CD4-positive, alpha-beta T cell (primary cell): ENCODE measurements at regions not wholly inside any gene's neighbourhood (a gene's known extent, or its start where the extent isn't known, plus 50 kb on each side); places are given as distances from the start of the nearest gene placed in this dataset.

Source experiments
- ATAC-seq: fragments of 200-7000 bp; cut with Tn5 transposase; one replicate; pipeline ENCODE4 v1.10.0; 2022; ENCODE audit warnings: mild to moderate bottlenecking; ENCODE audit not compliant: poor library complexity
- CTCF ChIA-PET: fragments of 350-600 bp; sonication (Branson Sonifier 250); formaldehyde crosslinking; loops from one replicate; lab custom pipeline; 2021; ENCODE audit warnings: antibody characterized with exemption, inconsistent platforms; lab: Charles Lee
- POLR2A ChIA-PET: fragments of 350-600 bp; sonication (Branson Sonifier 250); formaldehyde crosslinking; loops from one replicate; lab custom pipeline; 2021; ENCODE audit warnings: antibody characterized with exemption, inconsistent platforms; lab: Charles Lee
- DNase-seq, 14 experiments: peaks; one replicate each; pipeline ENCODE4 v3.0.0-alpha.2; 2013 to 2020; ENCODE audit warnings: mixed read lengths in 2 of 14
- H3K27ac ChIP-seq, 2 donors: one replicate each; pipeline versions ENCODE4 v1.5.1 to v1.7.0; 2013; ENCODE audit warnings: low read length in 2 of 2, low read depth in 1 of 2, mild to moderate bottlenecking in 1 of 2
- H3K27me3 ChIP-seq, 2 experiments: 1 replicate in 1 of 2; 2 replicates in 1 of 2; pipeline versions ENCODE4 v1.6.1 to v1.7.0; 2013; ENCODE audit warnings: low read length in 2 of 2, control low read depth in 1 of 2, mild to moderate bottlenecking in 1 of 2, moderate library complexity in 1 of 2; ENCODE audit not compliant: insufficient read depth in 2 of 2, control insufficient read depth in 1 of 2
- H3K36me3 ChIP-seq: one replicate; pipeline ENCODE4 v1.6.1; 2013; ENCODE audit warnings: low read length, control low read depth; ENCODE audit not compliant: insufficient read depth
- H3K4me1 ChIP-seq: one replicate; pipeline ENCODE4 v1.6.1; 2013; ENCODE audit warnings: low read length, control low read depth; ENCODE audit not compliant: insufficient read depth
- H3K4me3 ChIP-seq: one replicate; pipeline ENCODE4 v1.5.1; 2013; ENCODE audit warnings: mild to moderate bottlenecking, low read length, moderate library complexity
- H3K9me3 ChIP-seq, 2 experiments: 1 replicate in 1 of 2; 2 replicates in 1 of 2; pipeline versions ENCODE4 v1.6.1 to v1.7.0; 2013; ENCODE audit warnings: low read length in 2 of 2, mild to moderate bottlenecking in 2 of 2, control low read depth in 1 of 2, moderate library complexity in 1 of 2; ENCODE audit not compliant: control insufficient read depth in 1 of 2, insufficient read depth in 1 of 2
- H3K27ac Mint-ChIP-seq: one replicate; pipeline ENCODE4 v1.8.0; 2020; ENCODE audit warnings: mixed read lengths
- H3K27me3 Mint-ChIP-seq: one replicate; pipeline ENCODE4 v1.8.0; 2021; ENCODE audit warnings: mixed read lengths
- H3K36me3 Mint-ChIP-seq: one replicate; pipeline ENCODE4 v1.8.0; 2021; ENCODE audit warnings: low read depth, mixed read lengths
- H3K4me1 Mint-ChIP-seq: one replicate; pipeline ENCODE4 v1.8.0; 2021; ENCODE audit warnings: low read depth, mixed read lengths
- H3K4me3 Mint-ChIP-seq: one replicate; pipeline ENCODE4 v1.8.0; 2020; ENCODE audit warnings: mild to moderate bottlenecking, mixed read lengths
- H3K9me3 Mint-ChIP-seq: one replicate; pipeline ENCODE4 v1.8.0; 2020; ENCODE audit warnings: mixed read lengths
- CTCF ChIP-seq: fragments of 200-600 bp; IDR thresholded peaks from one replicate; pipeline ENCODE4 v1.8.0; 2022; ENCODE audit warnings: antibody characterized with exemption, mild to moderate bottlenecking
- intact Hi-C, 2 experiments: fragments of 100-400 bp; cut with DNase I in 1 of 2; cut with micrococcal nuclease in 1 of 2; formaldehyde crosslinking; loops; one replicate each; pipeline versions ENCODE4 v1.15.1 to v1.9.0; 2023 to 2025; cut with DNase I, micrococcal nuclease

- no peak for TF ChIP-seq CTCF
- ChIA-PET CTCF (no interaction called here), POLR2A (no interaction called here)
- no peaks in the 10 kb centered on the region for H3K4me1 Mint-ChIP-seq
- no peaks in the 10 kb centered on the region for H3K9me3 Mint-ChIP-seq
- Histone ChIP-seq H3K4me3 (no peak overlapping the region), H3K9me3 (peaks cover 0 to 51% of the 10 kb centered on the region in 2 experiments), H3K27ac (no peak overlapping the region), H3K27me3 (no peaks in the 10 kb centered on the region), H3K4me1 (no peaks in the 10 kb centered on the region), H3K36me3 (no peaks in the 10 kb centered on the region)
- no peaks in the 10 kb centered on the region for H3K36me3 Mint-ChIP-seq
- DNase-seq (no peak), ATAC-seq (no peak)
- no peaks in the 10 kb centered on the region for H3K27me3 Mint-ChIP-seq
- H3K27ac Mint-ChIP-seq: no peak overlapping the region
- intact Hi-C loops: no loop called here
- no peak overlapping the region for H3K4me3 Mint-ChIP-seq
Observed at GRCh38 chr5:3221432-3221831, 374.2 kb upstream of the IRX1 start.

GRCh38 chr5:3220638-3221288 lies 374.9 kb upstream of the IRX1 start:
- H3K9me3 Mint-ChIP-seq: no peaks in the 10 kb centered on the region
- Histone ChIP-seq H3K36me3 (no peaks in the 10 kb centered on the region), H3K4me1 (no peaks in the 10 kb centered on the region), H3K27me3 (no peaks in the 10 kb centered on the region), H3K27ac (no peak overlapping the region), H3K9me3 (peaks cover 0 to 53% of the 10 kb centered on the region in 2 experiments), H3K4me3 (no peak overlapping the region)
- ATAC-seq (no peak), DNase-seq (no peak)
- POLR2A ChIA-PET: no interaction called here
- CTCF ChIA-PET: no interaction called here
- H3K27me3 Mint-ChIP-seq: no peaks in the 10 kb centered on the region
- H3K27ac Mint-ChIP-seq: no peak overlapping the region
- intact Hi-C loops: no loop called here
- no peak overlapping the region for H3K4me3 Mint-ChIP-seq
- H3K36me3 Mint-ChIP-seq: no peaks in the 10 kb centered on the region
- H3K4me1 Mint-ChIP-seq: no peaks in the 10 kb centered on the region
- TF ChIP-seq CTCF: no peak

- no peak for TF ChIP-seq CTCF
- Mint-ChIP-seq H3K9me3 (no peaks in the 10 kb centered on the region), H3K36me3 (no peaks in the 10 kb centered on the region), H3K4me1 (no peaks in the 10 kb centered on the region), H3K27ac (no peak overlapping the region), H3K4me3 (no peak overlapping the region), H3K27me3 (no peaks in the 10 kb centered on the region)
- Histone ChIP-seq H3K9me3 (peaks cover 0 to 53% of the 10 kb centered on the region in 2 experiments), H3K4me3 (no peak overlapping the region), H3K4me1 (no peaks in the 10 kb centered on the region), H3K36me3 (no peaks in the 10 kb centered on the region), H3K27ac (no peak overlapping the region), H3K27me3 (no peaks in the 10 kb centered on the region)
- ChIA-PET CTCF (no interaction called here), POLR2A (no interaction called here)
- intact Hi-C loops: no loop called here
- DNase-seq: no peak
- no peak for ATAC-seq
Observed at GRCh38 chr5:3220201-3220600, 375.4 kb upstream of the IRX1 start.
